Mesendoderm (in vitro differentiated cells): ENCODE measurements at regions not wholly inside any gene's neighbourhood (a gene's known extent, or its start where the extent isn't known, plus 50 kb on each side); places are given as distances from the start of the nearest gene placed in this dataset.
A peak's percentile ranks its signal among the peaks of the same experiment; 100 is the strongest.

Source experiments
- DNase-seq: peaks from one replicate; pipeline ENCODE4 v3.0.0; 2013
- H2AK5ac ChIP-seq: 2 replicates; pipeline ENCODE4 v1.6.1; 2013; ENCODE audit warnings: low read length, inconsistent platforms
- H2BK120ac ChIP-seq: 2 replicates; pipeline ENCODE4 v1.6.1; 2013; ENCODE audit warnings: low read depth, mild to moderate bottlenecking, low read length, moderate library complexity, mixed read lengths
- H2BK15ac ChIP-seq: replicated peaks from 2 replicates; pipeline ENCODE4 v1.6.1; 2013; ENCODE audit warnings: low read depth, mild to moderate bottlenecking, moderate library complexity
- H2BK5ac ChIP-seq: 2 replicates; pipeline ENCODE4 v1.6.1; 2013; ENCODE audit warnings: low read length, inconsistent platforms
- H3K18ac ChIP-seq: 2 replicates; pipeline ENCODE4 v1.6.1; 2013; ENCODE audit warnings: mild to moderate bottlenecking, low read length, mixed read lengths
- H3K23ac ChIP-seq: one replicate; pipeline ENCODE4 v1.6.1; 2013; ENCODE audit warnings: low read length
- H3K27ac ChIP-seq: 2 replicates; pipeline ENCODE4 v1.5.1; 2013; ENCODE audit warnings: low read depth, mild to moderate bottlenecking, inconsistent platforms, low read length, moderate library complexity
- H3K27me3 ChIP-seq: 2 replicates; pipeline ENCODE4 v1.6.1; 2013; ENCODE audit warnings: low read length, control low read depth, mild to moderate bottlenecking, inconsistent platforms; ENCODE audit not compliant: insufficient read depth, poor library complexity
- H3K36me3 ChIP-seq: 2 replicates; pipeline ENCODE4 v1.6.1; 2013; ENCODE audit warnings: low read length, inconsistent platforms; ENCODE audit not compliant: control insufficient read depth, insufficient read depth
- H3K4ac ChIP-seq: one replicate; pipeline ENCODE4 v1.6.1; 2013; ENCODE audit warnings: low read depth, mild to moderate bottlenecking, low read length, moderate library complexity
- H3K4me1 ChIP-seq: 2 replicates; pipeline ENCODE4 v1.6.1; 2013; ENCODE audit warnings: low read depth, low read length, inconsistent platforms; ENCODE audit not compliant: control insufficient read depth
- H3K4me2 ChIP-seq: 2 replicates; pipeline ENCODE4 v1.6.1; 2013; ENCODE audit warnings: low read length
- H3K4me3 ChIP-seq: 2 replicates; pipeline ENCODE4 v1.5.1; 2013; ENCODE audit warnings: mild to moderate bottlenecking, low read length
- H3K56ac ChIP-seq: one replicate; pipeline ENCODE4 v1.6.1; 2013; ENCODE audit warnings: low read length
- H3K79me1 ChIP-seq: 2 replicates; pipeline ENCODE4 v1.6.1; 2013; ENCODE audit warnings: low read length, inconsistent platforms
- H3K79me2 ChIP-seq: 2 replicates; pipeline ENCODE4 v1.6.1; 2013; ENCODE audit warnings: mild to moderate bottlenecking, low read length; ENCODE audit not compliant: control insufficient read depth, insufficient read depth
- H3K9ac ChIP-seq: 2 replicates; pipeline ENCODE4 v1.6.1; 2013; ENCODE audit warnings: low read length, inconsistent platforms
- H4K5ac ChIP-seq: one replicate; pipeline ENCODE4 v1.6.1; 2013; ENCODE audit warnings: low read length
- H4K8ac ChIP-seq: one replicate; pipeline ENCODE4 v1.6.1; 2013; ENCODE audit warnings: low read depth, mild to moderate bottlenecking, control low read depth, low read length, moderate library complexity
- WGBS: extraction: QIAGEN DNeasy Blood & Tissue Kit; methylation state at CpG from one replicate; pipeline ENCODE4 v1.1.7; 2013; ENCODE audit warnings: low lambda C conversion rate, missing lambda C conversion rate; ENCODE audit not compliant: insufficient coverage; ENCODE audit errors: extremely low coverage; 5-methylcytosine and 5-hydroxymethylcytosine counted together

- Histone ChIP-seq H3K9ac (no peak overlapping the region), H4K5ac (no peak overlapping the region), H3K18ac (no peak overlapping the region), H3K4me3 (no peak overlapping the region), H4K8ac (no peak overlapping the region), H3K36me3 (no peaks in the 10 kb centered on the region), H3K23ac (no peak overlapping the region), H2BK15ac (no peak overlapping the region), H3K4me1 (peaks cover 4% of the 10 kb centered on the region), H2BK5ac (no peak overlapping the region), H3K79me2 (no peaks in the 10 kb centered on the region), H3K4me2 (no peak overlapping the region), H3K4ac (peak overlapping the region; percentile 81), H2BK120ac (no peak overlapping the region), H3K56ac (no peak overlapping the region), H3K27me3 (no peaks in the 10 kb centered on the region), H2AK5ac (no peak overlapping the region), H3K27ac (no peak overlapping the region), H3K79me1 (no peaks in the 10 kb centered on the region)
- no CpG with 5 or more reads among the region's 10 CpGs for WGBS
- DNase-seq, result no peak
These were observed 225.5 kb upstream of the POU2AF2 start for GRCh38 chr11:111019871-111020670.

GRCh38 chr11:111019451-111019850 lies 226.1 kb upstream of the POU2AF2 start:
- no peak overlapping the region for H3K4me3 ChIP-seq
- H2BK15ac ChIP-seq, result no peak overlapping the region
- peaks cover 4% of the 10 kb centered on the region for H3K4me1 ChIP-seq

DNA sequence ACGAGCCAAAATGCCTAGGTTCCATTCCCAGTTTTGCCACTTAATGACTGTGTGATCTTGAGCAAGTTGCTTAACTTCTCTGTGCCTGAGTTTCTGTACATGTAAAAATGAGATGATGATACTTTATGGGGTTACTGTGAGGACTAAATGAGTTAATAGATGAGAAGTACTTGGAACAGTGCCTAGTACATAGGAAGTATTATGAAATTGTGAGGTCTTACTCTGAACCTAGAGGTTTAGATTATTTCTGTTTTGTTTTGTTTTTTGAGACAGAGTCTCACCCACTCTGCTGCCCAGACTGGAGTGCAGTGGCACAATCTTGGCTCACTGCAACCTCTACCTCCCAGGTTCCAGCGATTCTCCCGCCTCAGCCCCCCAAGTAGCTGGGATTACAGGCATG lies 227.0 kb upstream of the POU2AF2 start:
- Histone ChIP-seq H2BK5ac (no peak overlapping the region), H3K36me3 (no peaks in the 10 kb centered on the region), H3K79me2 (no peaks in the 10 kb centered on the region), H2AK5ac (no peak overlapping the region), H3K56ac (no peak overlapping the region), H4K8ac (no peak overlapping the region), H3K27ac (no peak overlapping the region), H3K4ac (no peak overlapping the region), H3K79me1 (no peaks in the 10 kb centered on the region), H4K5ac (no peak overlapping the region), H2BK120ac (no peak overlapping the region), H3K4me3 (no peak overlapping the region), H2BK15ac (no peak overlapping the region), H3K27me3 (no peaks in the 10 kb centered on the region), H3K23ac (no peak overlapping the region), H3K4me1 (peaks cover 4% of the 10 kb centered on the region), H3K9ac (no peak overlapping the region), H3K4me2 (no peak overlapping the region), H3K18ac (no peak overlapping the region)
- no CpG with 5 or more reads among the region's 3 CpGs for WGBS
- no peak for DNase-seq

More at GRCh38 chr11:111019451-111019850, 226.1 kb upstream of the POU2AF2 start:
- no peak overlapping the region for H3K9ac ChIP-seq
- H4K5ac ChIP-seq, result no peak overlapping the region
- H3K27me3 ChIP-seq, result no peaks in the 10 kb centered on the region
- no peaks in the 10 kb centered on the region for H3K36me3 ChIP-seq
- H3K4ac ChIP-seq, result no peak overlapping the region
- H3K79me1 ChIP-seq, result no peaks in the 10 kb centered on the region
- no peak for DNase-seq
- H2BK5ac ChIP-seq, result no peak overlapping the region
- no peak overlapping the region for H2BK120ac ChIP-seq
- H3K23ac ChIP-seq, result no peak overlapping the region
- H4K8ac ChIP-seq, result no peak overlapping the region
- no peak overlapping the region for H3K56ac ChIP-seq
- H3K18ac ChIP-seq, result no peak overlapping the region
- no CpG with 5 or more reads among the region's 6 CpGs for WGBS
- no peak overlapping the region for H2AK5ac ChIP-seq
- H3K27ac ChIP-seq, result no peak overlapping the region
- H3K4me2 ChIP-seq, result no peak overlapping the region
- no peaks in the 10 kb centered on the region for H3K79me2 ChIP-seq

DNA sequence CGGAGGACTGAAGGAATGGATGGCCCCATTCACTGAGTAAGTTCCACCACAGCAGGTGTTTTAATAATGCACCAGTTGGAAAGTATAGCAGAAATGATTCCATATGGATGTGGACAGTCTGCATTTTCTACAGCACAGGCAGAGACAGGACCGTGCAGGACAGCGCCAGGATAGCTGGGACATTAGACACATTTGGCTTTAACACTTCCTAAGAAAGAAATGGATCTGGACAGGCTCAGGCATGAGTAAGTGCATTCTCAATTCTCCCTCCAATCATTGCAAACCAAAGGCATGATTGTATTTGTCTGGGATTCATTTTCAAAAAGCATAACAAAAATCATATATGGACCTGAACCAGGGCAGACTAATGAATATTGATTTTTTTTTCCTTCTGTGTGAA lies 233.0 kb upstream of the POU2AF2 start:
- Histone ChIP-seq H3K4ac (no peak overlapping the region), H4K8ac (no peak overlapping the region), H2BK120ac (no peak overlapping the region), H3K9ac (no peak overlapping the region), H3K4me1 (no peaks in the 10 kb centered on the region), H3K4me3 (no peak overlapping the region), H3K79me1 (no peaks in the 10 kb centered on the region), H3K27me3 (no peaks in the 10 kb centered on the region), H4K5ac (no peak overlapping the region), H3K56ac (no peak overlapping the region), H3K4me2 (no peak overlapping the region), H2AK5ac (no peak overlapping the region), H3K27ac (no peak overlapping the region), H3K36me3 (no peaks in the 10 kb centered on the region), H3K23ac (no peak overlapping the region), H3K18ac (no peak overlapping the region), H2BK5ac (no peak overlapping the region), H3K79me2 (no peaks in the 10 kb centered on the region), H2BK15ac (no peak overlapping the region)
- DNase-seq, result no peak
- WGBS, result no CpG with 5 or more reads among the region's 3 CpGs

GRCh38 chr11:111011275-111011594 lies 234.3 kb upstream of the POU2AF2 start:
- Histone ChIP-seq H3K79me1 (no peaks in the 10 kb centered on the region), H3K27ac (no peak overlapping the region), H3K23ac (no peak overlapping the region), H2BK5ac (no peak overlapping the region), H4K5ac (no peak overlapping the region), H3K4ac (no peak overlapping the region), H3K79me2 (no peaks in the 10 kb centered on the region), H3K4me3 (no peak overlapping the region), H3K4me2 (no peak overlapping the region), H2BK15ac (no peak overlapping the region), H3K56ac (no peak overlapping the region), H4K8ac (no peak overlapping the region), H2BK120ac (no peak overlapping the region), H2AK5ac (no peak overlapping the region), H3K18ac (no peak overlapping the region), H3K27me3 (no peaks in the 10 kb centered on the region), H3K4me1 (no peaks in the 10 kb centered on the region), H3K36me3 (no peaks in the 10 kb centered on the region), H3K9ac (no peak overlapping the region)
- no peak for DNase-seq
